HEK293 (cell line): ENCODE measurements at regions not wholly inside any gene's neighbourhood (a gene's known extent, or its start where the extent isn't known, plus 50 kb on each side); places are given as distances from the start of the nearest gene placed in this dataset.

Source experiments
- CTCF ChIA-PET: fragments of 350-600 bp; formaldehyde crosslinking; extraction: SDS; loops from one replicate; lab custom pipeline; 2021; ENCODE audit warnings: antibody characterized with exemption; lab: Yijun Ruan, JAX
- POLR2A ChIA-PET: fragments of 300-600 bp; formaldehyde crosslinking; extraction: SDS; loops from one replicate; lab custom pipeline; 2020; ENCODE audit warnings: antibody characterized with exemption, inconsistent platforms; lab: Yijun Ruan, JAX
- H3K27ac ChIP-seq: fragments of 200-500 bp; sonication (Bioruptor generic); 2 replicates; pipeline ENCODE4 v1.5.1; 2014; ENCODE audit warnings: low read depth, low read length, control low read depth, inconsistent platforms; ENCODE audit errors: extremely low read depth
- H3K36me3 ChIP-seq, 2 experiments: fragments of 200-500 bp in 1 of 2; sonication (Bioruptor generic) in 1 of 2; 1 replicate in 1 of 2; 2 replicates in 1 of 2; pipeline ENCODE4 v1.5.1; 2014 to 2017; ENCODE audit warnings: inconsistent platforms in 2 of 2, low read length in 2 of 2; ENCODE audit not compliant: control insufficient read depth in 2 of 2, insufficient read depth in 1 of 2
- H3K4me1 ChIP-seq: fragments of 200-500 bp; sonication (Bioruptor generic); 2 replicates; pipeline ENCODE4 v1.5.1; 2014; ENCODE audit warnings: mild to moderate bottlenecking, low read length, inconsistent platforms; ENCODE audit not compliant: control insufficient read depth, insufficient read depth
- H3K4me3 ChIP-seq: 2 replicates; pipeline ENCODE4 v1.5.1; 2011; ENCODE audit warnings: low read depth, mild to moderate bottlenecking, control low read depth, low read length, moderate library complexity
- H3K9me3 ChIP-seq: fragments of 200-500 bp; sonication (Bioruptor generic); 2 replicates; pipeline ENCODE4 v1.5.1; 2014; ENCODE audit warnings: low read depth, low read length, inconsistent platforms; ENCODE audit not compliant: control insufficient read depth, insufficient read depth
- BCL11A ChIP-seq: fragments of 450-650 bp; formaldehyde crosslinking; IDR thresholded peaks from 2 replicates; pipeline ENCODE4 v1.5.1; 2016; ENCODE audit warnings: low read depth, missing biosample characterization, missing genetic modification characterization
- BCL11B ChIP-seq: fragments of 450-650 bp; formaldehyde crosslinking; IDR thresholded peaks from 2 replicates; pipeline ENCODE4 v1.5.1; 2016; ENCODE audit warnings: low read depth, missing biosample characterization, missing genetic modification characterization
- EGR2 ChIP-seq: fragments of 450-650 bp; formaldehyde crosslinking; IDR thresholded peaks from 2 replicates; pipeline ENCODE4 v1.5.1; 2016; ENCODE audit warnings: low read depth, missing biosample characterization, missing genetic modification characterization
- MEIS1 ChIP-seq: sonication (generic); formaldehyde crosslinking; IDR thresholded peaks from 2 replicates; pipeline ENCODE4 v1.8.1; 2022; ENCODE audit warnings: missing genetic modification reagents, mild to moderate bottlenecking, borderline replicate concordance
- PRDM10 ChIP-seq: fragments of 450-650 bp; formaldehyde crosslinking; IDR thresholded peaks from 2 replicates; pipeline ENCODE4 v1.5.1; 2016; ENCODE audit warnings: missing biosample characterization, missing genetic modification characterization
- REPIN1 ChIP-seq: fragments of 450-650 bp; formaldehyde crosslinking; IDR thresholded peaks from 2 replicates; pipeline ENCODE4 v1.5.1; 2017; ENCODE audit warnings: missing biosample characterization, missing genetic modification characterization, low read depth
- SP2 ChIP-seq: fragments of 450-650 bp; formaldehyde crosslinking; IDR thresholded peaks from 2 replicates; pipeline ENCODE4 v1.5.1; 2016; ENCODE audit warnings: missing biosample characterization, missing genetic modification characterization
- ZFP37 ChIP-seq: fragments of 450-650 bp; formaldehyde crosslinking; IDR thresholded peaks from 2 replicates; pipeline ENCODE4 v1.5.1; 2016; ENCODE audit warnings: missing biosample characterization, missing genetic modification characterization
- ZNF10 ChIP-seq: fragments of 450-650 bp; formaldehyde crosslinking; IDR thresholded peaks from 2 replicates; pipeline ENCODE4 v1.5.1; 2017; ENCODE audit warnings: missing biosample characterization, missing genetic modification characterization
- ZNF133 ChIP-seq: fragments of 450-650 bp; formaldehyde crosslinking; IDR thresholded peaks from 2 replicates; pipeline ENCODE4 v1.5.1; 2016; ENCODE audit warnings: missing biosample characterization, missing genetic modification characterization
- ZNF202 ChIP-seq: fragments of 450-650 bp; formaldehyde crosslinking; IDR thresholded peaks from 2 replicates; pipeline ENCODE4 v1.5.1; 2016; ENCODE audit warnings: missing biosample characterization, missing genetic modification characterization, borderline replicate concordance
- ZNF311 ChIP-seq: fragments of 450-650 bp; formaldehyde crosslinking; IDR thresholded peaks from 2 replicates; pipeline ENCODE4 v1.5.1; 2017; ENCODE audit warnings: missing biosample characterization, missing genetic modification characterization, borderline replicate concordance
- ZNF366 ChIP-seq: fragments of 450-650 bp; formaldehyde crosslinking; conservative IDR thresholded peaks from 2 replicates; pipeline ENCODE4 v1.5.1; 2016; ENCODE audit warnings: missing biosample characterization, missing genetic modification characterization
- ZNF426 ChIP-seq: fragments of 450-650 bp; formaldehyde crosslinking; IDR thresholded peaks from 2 replicates; pipeline ENCODE4 v1.5.1; 2017; ENCODE audit warnings: missing biosample characterization, missing genetic modification characterization, mild to moderate bottlenecking, inconsistent platforms, moderate library complexity
- ZNF433 ChIP-seq: fragments of 450-650 bp; formaldehyde crosslinking; IDR thresholded peaks from 2 replicates; pipeline ENCODE4 v1.5.1; 2016; ENCODE audit warnings: missing biosample characterization, missing genetic modification characterization, low read depth
- ZNF449 ChIP-seq: fragments of 450-650 bp; formaldehyde crosslinking; IDR thresholded peaks from 2 replicates; pipeline ENCODE4 v1.5.1; 2017; ENCODE audit warnings: missing biosample characterization, mild to moderate bottlenecking, missing genetic modification characterization, moderate library complexity
- ZNF529 ChIP-seq: fragments of 450-650 bp; formaldehyde crosslinking; IDR thresholded peaks from 2 replicates; pipeline ENCODE4 v1.5.1; 2017; ENCODE audit warnings: missing genetic modification characterization, missing biosample characterization; ENCODE audit not compliant: insufficient replicate concordance
- ZNF544 ChIP-seq: fragments of 450-650 bp; formaldehyde crosslinking; IDR thresholded peaks from 2 replicates; pipeline ENCODE4 v1.5.0; 2017; ENCODE audit warnings: missing biosample characterization, missing genetic modification characterization
- ZNF548 ChIP-seq: fragments of 450-650 bp; formaldehyde crosslinking; IDR thresholded peaks from 2 replicates; pipeline ENCODE4 v1.5.1; 2016; ENCODE audit warnings: missing biosample characterization, missing genetic modification characterization
- ZNF645 ChIP-seq: fragments of 450-650 bp; formaldehyde crosslinking; IDR thresholded peaks from 2 replicates; pipeline ENCODE4; 2016; ENCODE audit warnings: missing biosample characterization, missing genetic modification characterization
- ZNF658 ChIP-seq: fragments of 450-650 bp; formaldehyde crosslinking; IDR thresholded peaks from 2 replicates; pipeline ENCODE4; 2016; ENCODE audit warnings: missing biosample characterization, missing genetic modification characterization
- ZNF660 ChIP-seq: fragments of 450-650 bp; IDR thresholded peaks from 2 replicates; pipeline ENCODE4 v1.5.1; 2018; ENCODE audit warnings: missing biosample characterization, mild to moderate bottlenecking, missing genetic modification characterization
- ZNF776 ChIP-seq: fragments of 450-650 bp; formaldehyde crosslinking; IDR thresholded peaks from 2 replicates; pipeline ENCODE4 v1.5.0; 2017; ENCODE audit warnings: missing biosample characterization, missing genetic modification characterization, borderline replicate concordance
- ZSCAN23 ChIP-seq: fragments of 450-650 bp; formaldehyde crosslinking; IDR thresholded peaks from 2 replicates; pipeline ENCODE4 v1.5.1; 2016; ENCODE audit warnings: missing biosample characterization, missing genetic modification characterization
- ZSCAN5A ChIP-seq: fragments of 450-650 bp; formaldehyde crosslinking; IDR thresholded peaks from 2 replicates; pipeline ENCODE4 v1.5.1; 2016; ENCODE audit warnings: missing biosample characterization, missing genetic modification characterization

GRCh38 chr18:67644226-67644625 is 127.7 kb upstream of the DSEL start:
- Histone ChIP-seq H3K36me3 (no peaks in the 10 kb centered on the region), H3K4me1 (no peaks in the 10 kb centered on the region), H3K4me3 (no peak overlapping the region), H3K27ac (no peak overlapping the region)
- CTCF ChIA-PET = no interaction called here
- TF ChIP-seq ZSCAN23 = no peak
- TF ChIP-seq BCL11B (tag by site-specific recombination) = no peak
- no peak for TF ChIP-seq ZNF202 (tag by site-specific recombination)
- no peak for TF ChIP-seq ZNF776
- no peak for TF ChIP-seq ZNF449 (tag by site-specific recombination)
- no peak for TF ChIP-seq ZNF645 (tag by site-specific recombination)
- TF ChIP-seq, all 188 proteins: peak for 0
- POLR2A ChIA-PET = no interaction called here
- H3K9me3 ChIP-seq = no peaks in the 10 kb centered on the region

- TF ChIP-seq ZNF133 (tag by site-specific recombination) = no peak
- no peak for TF ChIP-seq MEIS1 (CRISPR knock-in tag)
- TF ChIP-seq PRDM10 = no peak
- no peak for TF ChIP-seq EGR2 (tag by site-specific recombination)
- no peak for TF ChIP-seq BCL11A (tag by site-specific recombination)
- no peak for TF ChIP-seq ZNF311 (tag by site-specific recombination)
- no peak for TF ChIP-seq ZFP37
- CTCF ChIA-PET = no interaction called here
- Histone ChIP-seq H3K4me3 (no peak overlapping the region), H3K27ac (no peak overlapping the region), H3K36me3 (no peaks in the 10 kb centered on the region), H3K4me1 (no peaks in the 10 kb centered on the region), H3K9me3 (no peaks in the 10 kb centered on the region)
- POLR2A ChIA-PET = no interaction called here
These were observed 123.4 kb upstream of the DSEL start for GRCh38 chr18:67639872-67640271.

GRCh38 chr18:67636597-67637385 is 120.3 kb upstream of the DSEL start:
- CTCF ChIA-PET = no interaction called here
- TF ChIP-seq ZNF544 (tag by site-specific recombination) = no peak
- no peak for TF ChIP-seq ZNF660 (tag by site-specific recombination)
- no peak for TF ChIP-seq ZSCAN5A
- no peak for TF ChIP-seq ZNF433 (tag by site-specific recombination)
- TF ChIP-seq ZNF529 = no peak
- no peak for TF ChIP-seq ZNF366 (tag by site-specific recombination)
- TF ChIP-seq SP2 (tag by site-specific recombination) = no peak
- no peak for TF ChIP-seq ZNF202 (tag by site-specific recombination)
- TF ChIP-seq ZNF548 (tag by site-specific recombination) = no peak
- TF ChIP-seq ZNF658 (tag by site-specific recombination) = no peak
- no peak for TF ChIP-seq ZNF426 (tag by site-specific recombination)
- no peak for TF ChIP-seq ZNF10
- TF ChIP-seq REPIN1 = no peak

More at GRCh38 chr18:67636597-67637385, 120.3 kb upstream of the DSEL start:
- Histone ChIP-seq H3K4me3 (no peak overlapping the region), H3K4me1 (no peaks in the 10 kb centered on the region), H3K9me3 (no peaks in the 10 kb centered on the region), H3K36me3 (no peaks in the 10 kb centered on the region), H3K27ac (no peak overlapping the region)
- POLR2A ChIA-PET = no interaction called here
